ENCODE measurements at regions not wholly inside any gene's neighbourhood (a gene's known extent, or its start where the extent isn't known, plus 50 kb on each side); places are given as distances from the start of the nearest gene placed in this dataset.

- no peak for DNase-seq (ENCODE audit: low read depth)
These were observed 1027.7 kb downstream of the ARAP2 start for GRCh38 chr4:35216636-35217035.

- no peak for DNase-seq (ENCODE audit: low read depth)
These were observed 1027.0 kb downstream of the ARAP2 start for GRCh38 chr4:35217331-35217730.

- DNase-seq (ENCODE audit: low read depth), result no peak
These were observed 1016.0 kb downstream of the ARAP2 start for GRCh38 chr4:35228313-35228712.

- DNase-seq (ENCODE audit: low read depth), result no peak
These were observed 1015.3 kb downstream of the ARAP2 start for GRCh38 chr4:35229021-35229420.

- no peak for DNase-seq (ENCODE audit: low read depth)
These were observed 1006.4 kb downstream of the ARAP2 start for GRCh38 chr4:35237924-35238323.

- DNase-seq (ENCODE audit: low read depth), result no peak
These were observed 1005.5 kb downstream of the ARAP2 start for GRCh38 chr4:35238793-35239192.

GRCh38 chr4:35246493-35246892 lies 997.8 kb downstream of the ARAP2 start:
- no peak for DNase-seq (ENCODE audit: low read depth)

GRCh38 chr4:35247047-35247446 lies 997.3 kb downstream of the ARAP2 start:
- no peak for DNase-seq (ENCODE audit: low read depth)

GRCh38 chr4:35250331-35250730 lies 994.0 kb downstream of the ARAP2 start:
- no peak for DNase-seq (ENCODE audit: low read depth)

- DNase-seq (ENCODE audit: low read depth), result no peak
These were observed 993.6 kb downstream of the ARAP2 start for GRCh38 chr4:35250761-35251160.

- DNase-seq (ENCODE audit: low read depth), result no peak
These were observed 992.2 kb downstream of the ARAP2 start for GRCh38 chr4:35252071-35252470.

GRCh38 chr4:35252866-35253265 lies 991.4 kb downstream of the ARAP2 start:
- no peak for DNase-seq (ENCODE audit: low read depth)

- DNase-seq (ENCODE audit: low read depth), result no peak
These were observed 991.0 kb downstream of the ARAP2 start for GRCh38 chr4:35253331-35253730.

- DNase-seq (ENCODE audit: low read depth), result no peak
These were observed 957.9 kb downstream of the ARAP2 start for GRCh38 chr4:35286434-35286833.

- DNase-seq (ENCODE audit: low read depth), result no peak
These were observed 943.1 kb downstream of the ARAP2 start for GRCh38 chr4:35300996-35301774.

GRCh38 chr4:35315419-35315818 lies 928.9 kb downstream of the ARAP2 start:
- no peak for DNase-seq (ENCODE audit: low read depth)

GRCh38 chr4:35325908-35326453 lies 918.3 kb downstream of the ARAP2 start:
- DNase-seq (ENCODE audit: low read depth), result no peak

GRCh38 chr4:35342833-35343232 lies 901.5 kb downstream of the ARAP2 start:
- DNase-seq (ENCODE audit: low read depth), result no peak

- DNase-seq (ENCODE audit: low read depth), result no peak
These were observed 897.0 kb downstream of the ARAP2 start for GRCh38 chr4:35347276-35347675.

GRCh38 chr4:35358001-35358584 lies 886.2 kb downstream of the ARAP2 start:
- no peak for DNase-seq (ENCODE audit: low read depth)

- DNase-seq (ENCODE audit: low read depth), result no peak
These were observed 879.9 kb downstream of the ARAP2 start for GRCh38 chr4:35364321-35364870.

- no peak for DNase-seq (ENCODE audit: low read depth)
These were observed 879.1 kb downstream of the ARAP2 start for GRCh38 chr4:35365186-35365585.

GRCh38 chr4:35399912-35400311 lies 844.4 kb downstream of the ARAP2 start:
- no peak for DNase-seq (ENCODE audit: low read depth)

All from EH (cell line).